ENCODE measurements at regions not wholly inside any gene's neighbourhood (a gene's known extent, or its start where the extent isn't known, plus 50 kb on each side); places are given as distances from the start of the nearest gene placed in this dataset.

GRCh38 chr11:42253156-42253555 lies 793.7 kb upstream of the LRRC4C start:
- DNase-seq = no peak
- Mint-ChIP-seq H3K4me3 (no peak overlapping the region), H3K27ac (no peak overlapping the region), H3K27me3 (ENCODE audit: low read depth) (no peaks in the 10 kb centered on the region), H3K4me1 (ENCODE audit: low read depth) (no peaks in the 10 kb centered on the region), H3K36me3 (ENCODE audit: low read depth) (no peaks in the 10 kb centered on the region), H3K9me3 (peaks cover 2% of the 10 kb centered on the region)
- CTCF ChIA-PET = no interaction called here
- intact Hi-C loops (cut with micrococcal nuclease) = no loop called here

DNA sequence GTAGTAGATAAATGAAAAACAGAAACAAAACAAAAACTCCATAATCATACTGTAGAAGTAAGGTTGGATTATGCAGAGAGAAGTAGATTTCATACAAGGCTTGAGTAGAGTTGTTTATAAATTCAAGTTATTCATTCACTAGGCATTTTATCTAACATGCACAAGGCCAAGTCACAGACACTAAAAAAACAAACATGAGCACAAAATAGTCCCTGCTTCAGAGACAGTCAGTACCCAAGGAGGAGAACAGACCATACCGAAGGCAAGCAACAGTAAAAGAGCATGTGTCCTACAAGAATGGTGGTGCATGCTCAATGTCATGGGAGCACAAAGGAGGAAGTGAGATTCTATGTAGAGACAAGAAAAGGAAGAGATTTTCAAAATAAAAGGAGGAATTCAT lies 796.5 kb upstream of the LRRC4C start:
- no peak for DNase-seq
- Mint-ChIP-seq H3K4me3 (no peak overlapping the region), H3K9me3 (peaks cover 4% of the 10 kb centered on the region), H3K4me1 (ENCODE audit: low read depth) (no peaks in the 10 kb centered on the region), H3K27me3 (ENCODE audit: low read depth) (no peaks in the 10 kb centered on the region), H3K27ac (no peak overlapping the region), H3K36me3 (ENCODE audit: low read depth) (no peaks in the 10 kb centered on the region)
- CTCF ChIA-PET = no interaction called here
- intact Hi-C loops (cut with micrococcal nuclease) = no loop called here

- Mint-ChIP-seq H3K27ac (no peak overlapping the region), H3K4me1 (ENCODE audit: low read depth) (no peaks in the 10 kb centered on the region), H3K27me3 (ENCODE audit: low read depth) (no peaks in the 10 kb centered on the region), H3K36me3 (ENCODE audit: low read depth) (no peaks in the 10 kb centered on the region), H3K9me3 (peaks cover 4% of the 10 kb centered on the region), H3K4me3 (no peak overlapping the region)
- CTCF ChIA-PET = no interaction called here
- intact Hi-C loops (cut with micrococcal nuclease) = no loop called here
- no peak for DNase-seq
Observed at GRCh38 chr11:42257534-42257933, 798.1 kb upstream of the LRRC4C start.

DNA sequence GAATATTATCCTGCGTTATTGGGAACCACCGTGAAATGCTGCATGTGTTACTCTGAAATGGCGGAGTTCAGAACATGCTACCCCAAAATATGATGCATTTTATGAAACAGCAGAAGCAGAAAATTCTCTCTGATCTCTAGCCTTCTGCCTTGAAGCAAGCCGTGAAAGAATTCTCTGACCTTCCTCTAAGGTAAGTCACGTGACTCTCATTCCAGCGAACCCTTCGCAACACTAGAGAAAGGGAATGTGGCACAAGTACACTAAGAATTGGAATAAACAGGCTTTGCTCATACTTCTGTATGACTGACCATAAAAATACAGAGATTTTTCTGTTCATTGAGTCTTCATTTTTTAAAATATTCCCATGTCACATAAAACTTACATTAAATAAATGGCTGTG lies 805.6 kb upstream of the LRRC4C start:
- Mint-ChIP-seq H3K27me3 (ENCODE audit: low read depth) (no peaks in the 10 kb centered on the region), H3K4me1 (ENCODE audit: low read depth) (no peaks in the 10 kb centered on the region), H3K4me3 (no peak overlapping the region), H3K9me3 (peaks cover 2% of the 10 kb centered on the region), H3K36me3 (ENCODE audit: low read depth) (no peaks in the 10 kb centered on the region), H3K27ac (no peak overlapping the region)
- intact Hi-C loops (cut with micrococcal nuclease) = no loop called here
- CTCF ChIA-PET = no interaction called here
- no peak for DNase-seq

GRCh38 chr11:42271306-42271705 lies 811.9 kb upstream of the LRRC4C start:
- no peaks in the 10 kb centered on the region for H3K27me3 Mint-ChIP-seq (ENCODE audit: low read depth)
- CTCF ChIA-PET = no interaction called here
- no peaks in the 10 kb centered on the region for H3K4me1 Mint-ChIP-seq (ENCODE audit: low read depth)
- no peak for DNase-seq
- intact Hi-C loops (cut with micrococcal nuclease) = no loop called here
- H3K27ac Mint-ChIP-seq = no peak overlapping the region
- H3K9me3 Mint-ChIP-seq = peaks cover 18% of the 10 kb centered on the region
- peaks cover 1% of the 10 kb centered on the region for H3K36me3 Mint-ChIP-seq (ENCODE audit: low read depth)
- no peak overlapping the region for H3K4me3 Mint-ChIP-seq

DNA sequence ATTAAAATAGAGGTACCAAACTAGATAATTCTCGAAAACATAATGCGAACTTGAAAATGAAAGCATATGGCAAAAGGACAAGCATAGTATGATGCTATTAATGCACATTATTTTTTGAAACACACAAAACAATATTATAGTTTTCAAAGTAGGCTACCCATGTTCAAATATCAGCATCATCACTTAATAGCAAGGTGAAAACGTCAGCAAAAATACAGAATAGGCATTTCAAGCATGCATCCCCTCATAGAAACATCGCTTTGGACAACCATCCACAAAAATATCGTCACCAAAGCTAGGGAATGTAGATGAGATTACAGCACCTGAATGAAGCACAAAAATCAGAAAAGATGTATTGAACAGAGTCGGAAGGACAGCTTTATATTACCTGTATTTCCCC lies 814.5 kb upstream of the LRRC4C start:
- intact Hi-C loops (cut with micrococcal nuclease) = no loop called here

DNA sequence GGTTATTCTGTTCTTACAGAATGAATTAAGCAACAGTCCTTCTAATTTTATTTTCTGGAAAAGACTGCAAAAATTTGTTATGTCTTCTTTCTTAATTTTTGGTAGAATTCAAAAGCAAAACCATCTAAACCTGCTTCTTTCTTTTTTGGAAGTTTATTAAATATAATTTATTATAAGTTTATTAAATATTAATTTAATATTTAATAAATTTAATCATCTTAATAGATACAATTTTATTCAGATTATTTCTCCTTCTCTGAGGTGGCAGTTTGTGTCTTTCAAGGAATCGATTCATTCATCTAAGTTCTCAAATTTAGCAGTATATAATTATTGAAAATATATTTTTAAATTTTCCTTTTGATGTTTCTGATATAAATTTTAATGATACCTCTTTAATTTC lies 837.5 kb upstream of the LRRC4C start:
- intact Hi-C loops (cut with micrococcal nuclease) = no loop called here
- H3K4me1 Mint-ChIP-seq (ENCODE audit: low read depth) = no peaks in the 10 kb centered on the region
- no peak for DNase-seq
- CTCF ChIA-PET = no interaction called here
- H3K27me3 Mint-ChIP-seq (ENCODE audit: low read depth) = no peaks in the 10 kb centered on the region
- H3K27ac Mint-ChIP-seq = no peak overlapping the region
- H3K4me3 Mint-ChIP-seq = no peak overlapping the region
- no peaks in the 10 kb centered on the region for H3K36me3 Mint-ChIP-seq (ENCODE audit: low read depth)
- H3K9me3 Mint-ChIP-seq = peaks cover 22% of the 10 kb centered on the region

More for the DNA sequence above, 814.5 kb upstream of the LRRC4C start:
- CTCF ChIA-PET = no interaction called here
- Mint-ChIP-seq H3K27ac (no peak overlapping the region), H3K4me1 (ENCODE audit: low read depth) (no peaks in the 10 kb centered on the region), H3K36me3 (ENCODE audit: low read depth) (peaks cover 1% of the 10 kb centered on the region), H3K9me3 (peaks cover 24% of the 10 kb centered on the region), H3K27me3 (ENCODE audit: low read depth) (no peaks in the 10 kb centered on the region), H3K4me3 (no peak overlapping the region)
- no peak for DNase-seq

- DNase-seq = no peak
- CTCF ChIA-PET = no interaction called here
- no peak overlapping the region for H3K4me3 Mint-ChIP-seq
- intact Hi-C loops (cut with micrococcal nuclease) = no loop called here
- H3K4me1 Mint-ChIP-seq (ENCODE audit: low read depth) = no peaks in the 10 kb centered on the region
- no peaks in the 10 kb centered on the region for H3K36me3 Mint-ChIP-seq (ENCODE audit: low read depth)
- no peak overlapping the region for H3K27ac Mint-ChIP-seq
- H3K27me3 Mint-ChIP-seq (ENCODE audit: low read depth) = no peaks in the 10 kb centered on the region
- H3K9me3 Mint-ChIP-seq = peaks cover 10% of the 10 kb centered on the region
Observed at GRCh38 chr11:42299780-42300179, 840.3 kb upstream of the LRRC4C start.

- no peak overlapping the region for H3K27ac Mint-ChIP-seq
- no peaks in the 10 kb centered on the region for H3K4me1 Mint-ChIP-seq (ENCODE audit: low read depth)
- H3K4me3 Mint-ChIP-seq = no peak overlapping the region
- H3K9me3 Mint-ChIP-seq = peaks cover 7% of the 10 kb centered on the region
- H3K36me3 Mint-ChIP-seq (ENCODE audit: low read depth) = no peaks in the 10 kb centered on the region
- intact Hi-C loops (cut with micrococcal nuclease) = no loop called here
- CTCF ChIA-PET = no interaction called here
- H3K27me3 Mint-ChIP-seq (ENCODE audit: low read depth) = no peaks in the 10 kb centered on the region
- DNase-seq = no peak
Observed at GRCh38 chr11:42301777-42302176, 842.3 kb upstream of the LRRC4C start.

DNA sequence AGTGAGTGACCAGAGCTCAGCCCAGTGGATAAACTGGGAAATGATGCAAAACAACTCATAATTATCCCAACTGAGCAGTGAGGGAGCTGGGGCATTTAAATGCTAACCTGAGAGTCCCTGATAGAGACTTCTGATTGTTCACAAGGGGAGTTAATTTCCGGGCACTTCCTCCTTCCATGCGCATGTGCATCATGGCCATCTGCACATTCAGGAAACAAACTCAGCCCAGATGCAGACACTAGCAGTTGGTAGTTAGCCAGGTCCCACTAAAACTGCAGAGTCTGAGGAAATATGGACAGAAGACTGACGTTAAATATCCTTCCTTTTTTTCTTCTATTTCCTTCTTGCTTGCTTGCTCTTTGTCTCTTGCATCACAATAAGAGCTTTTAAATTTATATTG lies 852.1 kb upstream of the LRRC4C start:
- intact Hi-C loops (cut with micrococcal nuclease) = no loop called here

GRCh38 chr11:42311944-42312343 lies 852.5 kb upstream of the LRRC4C start:
- no peak for DNase-seq
- intact Hi-C loops (cut with micrococcal nuclease) = no loop called here
- Mint-ChIP-seq H3K4me3 (no peak overlapping the region), H3K27ac (no peak overlapping the region), H3K36me3 (ENCODE audit: low read depth) (no peaks in the 10 kb centered on the region), H3K9me3 (peaks cover 11% of the 10 kb centered on the region), H3K27me3 (ENCODE audit: low read depth) (no peaks in the 10 kb centered on the region), H3K4me1 (ENCODE audit: low read depth) (no peaks in the 10 kb centered on the region)
- CTCF ChIA-PET = no interaction called here

More for the DNA sequence above, 852.1 kb upstream of the LRRC4C start:
- Mint-ChIP-seq H3K4me1 (ENCODE audit: low read depth) (no peaks in the 10 kb centered on the region), H3K27me3 (ENCODE audit: low read depth) (no peaks in the 10 kb centered on the region), H3K9me3 (peaks cover 11% of the 10 kb centered on the region), H3K4me3 (no peak overlapping the region), H3K27ac (no peak overlapping the region), H3K36me3 (ENCODE audit: low read depth) (no peaks in the 10 kb centered on the region)
- CTCF ChIA-PET = no interaction called here
- DNase-seq = no peak

DNA sequence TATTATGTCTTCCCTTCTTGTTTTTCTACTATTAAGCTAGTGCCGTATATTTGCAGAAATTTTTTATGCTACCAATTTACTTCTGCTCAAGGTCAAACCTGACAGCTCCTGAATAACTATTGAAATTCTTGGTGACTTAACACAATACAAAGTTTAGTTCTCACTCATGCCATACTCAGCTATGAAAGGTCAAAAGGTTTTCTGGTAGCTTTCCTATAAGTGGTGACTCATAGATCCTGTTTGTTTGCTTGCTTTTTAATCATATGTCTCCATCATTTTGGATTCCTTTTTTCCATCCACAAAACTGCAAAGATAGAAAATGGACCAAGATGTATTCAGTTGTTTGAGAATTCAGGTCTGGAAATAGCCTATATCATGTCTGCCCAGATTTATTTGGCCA lies 855.8 kb upstream of the LRRC4C start:
- intact Hi-C loops (cut with micrococcal nuclease) = no loop called here
- H3K27ac Mint-ChIP-seq = no peak overlapping the region
- CTCF ChIA-PET = no interaction called here
- H3K9me3 Mint-ChIP-seq = peaks cover 2% of the 10 kb centered on the region
- H3K36me3 Mint-ChIP-seq (ENCODE audit: low read depth) = no peaks in the 10 kb centered on the region
- DNase-seq = no peak
- H3K27me3 Mint-ChIP-seq (ENCODE audit: low read depth) = no peaks in the 10 kb centered on the region
- no peaks in the 10 kb centered on the region for H3K4me1 Mint-ChIP-seq (ENCODE audit: low read depth)
- no peak overlapping the region for H3K4me3 Mint-ChIP-seq

DNA sequence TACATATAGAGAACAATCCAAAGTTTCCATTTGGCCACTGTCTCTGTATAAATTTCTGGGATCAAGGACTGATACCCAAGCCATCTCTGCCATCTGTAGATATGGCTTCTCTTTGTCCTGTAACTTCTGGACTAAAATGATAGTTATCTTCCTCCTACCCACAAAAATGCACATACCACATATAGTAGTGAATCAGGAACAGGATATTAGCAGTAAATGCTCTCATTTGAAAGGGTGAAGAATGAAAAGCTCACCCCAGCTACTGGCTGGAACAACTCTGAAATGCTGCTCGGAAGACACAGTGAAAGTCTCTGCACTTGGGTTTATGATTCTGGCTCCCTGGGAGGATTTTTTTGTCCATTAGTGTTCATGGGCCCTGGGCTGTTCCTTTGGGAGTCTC lies 856.4 kb upstream of the LRRC4C start:
- no peak overlapping the region for H3K4me3 Mint-ChIP-seq
- no peak for DNase-seq
- no peaks in the 10 kb centered on the region for H3K36me3 Mint-ChIP-seq (ENCODE audit: low read depth)
- H3K9me3 Mint-ChIP-seq = peaks cover 2% of the 10 kb centered on the region
- H3K27me3 Mint-ChIP-seq (ENCODE audit: low read depth) = no peaks in the 10 kb centered on the region
- no peak overlapping the region for H3K27ac Mint-ChIP-seq
- no peaks in the 10 kb centered on the region for H3K4me1 Mint-ChIP-seq (ENCODE audit: low read depth)
- intact Hi-C loops (cut with micrococcal nuclease) = no loop called here
- CTCF ChIA-PET = no interaction called here

GRCh38 chr11:42319921-42320320 lies 860.5 kb upstream of the LRRC4C start:
- H3K4me3 Mint-ChIP-seq = no peak overlapping the region
- CTCF ChIA-PET = interaction anchor here (1.0 kb wide), 1 partner anchor 12 kb away, joined by 3 read pairs; no protein-coding TSS in a partner anchor
- H3K36me3 Mint-ChIP-seq (ENCODE audit: low read depth) = no peaks in the 10 kb centered on the region
- intact Hi-C loops (cut with micrococcal nuclease) = no loop called here
- H3K9me3 Mint-ChIP-seq = peaks cover 3% of the 10 kb centered on the region
- no peak overlapping the region for H3K27ac Mint-ChIP-seq
- no peaks in the 10 kb centered on the region for H3K27me3 Mint-ChIP-seq (ENCODE audit: low read depth)
- H3K4me1 Mint-ChIP-seq (ENCODE audit: low read depth) = no peaks in the 10 kb centered on the region
- DNase-seq = no peak
